Astrocyte (in vitro differentiated cells and primary cell): ENCODE measurements at regions not wholly inside any gene's neighbourhood (a gene's known extent, or its start where the extent isn't known, plus 50 kb on each side); places are given as distances from the start of the nearest gene placed in this dataset.

Experiments
- DNase-seq: peaks from one replicate; pipeline ENCODE4 v3.0.0-alpha.2; 2010; ENCODE audit warnings: low read depth
- FAIRE-seq: peaks from 2 replicates; lab custom pipeline; 2011; peaks lifted over from hg19 to GRCh38; lab: Jason Lieb, UNC
- H2AFZ ChIP-seq: 2 replicates; pipeline ENCODE4 v1.6.0; 2012; ENCODE audit warnings: low read depth, low read length, inconsistent platforms
- H3K27ac ChIP-seq: 2 replicates; pipeline ENCODE4 v1.5.1; 2011; ENCODE audit warnings: low read depth, low read length, inconsistent platforms
- H3K27me3 ChIP-seq: 2 replicates; pipeline ENCODE4 v1.6.0; 2011; ENCODE audit warnings: low read length, inconsistent platforms; ENCODE audit not compliant: insufficient read depth
- H3K36me3 ChIP-seq: 2 replicates; pipeline ENCODE4 v1.5.1; 2011; ENCODE audit warnings: low read length, inconsistent platforms; ENCODE audit not compliant: insufficient read depth
- H3K4me1 ChIP-seq: 2 replicates; pipeline ENCODE4 v1.5.1; 2011; ENCODE audit warnings: low read length, inconsistent platforms; ENCODE audit not compliant: insufficient read depth
- H3K4me2 ChIP-seq: 2 replicates; pipeline ENCODE4 v1.6.0; 2012; ENCODE audit warnings: low read length, inconsistent platforms
- H3K4me3 ChIP-seq: 2 replicates; pipeline ENCODE4 v1.5.1; 2011; ENCODE audit warnings: low read depth, mild to moderate bottlenecking, low read length, inconsistent platforms; ENCODE audit not compliant: insufficient read depth
- H3K79me2 ChIP-seq: 2 replicates; pipeline ENCODE4 v1.6.0; 2012; ENCODE audit warnings: mild to moderate bottlenecking, low read length, inconsistent platforms; ENCODE audit not compliant: insufficient read depth
- H3K9ac ChIP-seq: 2 replicates; pipeline ENCODE4 v1.6.0; 2012; ENCODE audit warnings: mild to moderate bottlenecking, low read length, inconsistent platforms
- H3K9me3 ChIP-seq: 2 replicates; pipeline ENCODE4 v1.5.1; 2012; ENCODE audit warnings: low read depth, mild to moderate bottlenecking, low read length, inconsistent platforms; ENCODE audit not compliant: insufficient read depth
- H4K20me1 ChIP-seq: 2 replicates; pipeline ENCODE4 v1.6.0; 2012; ENCODE audit warnings: low read length, inconsistent platforms; ENCODE audit not compliant: insufficient read depth
- H3K27ac Mint-ChIP-seq: one replicate; pipeline ENCODE4 v1.8.0; 2021; ENCODE audit warnings: mild to moderate bottlenecking, mixed read lengths; ENCODE audit not compliant: unreplicated experiment
- H3K27me3 Mint-ChIP-seq: one replicate; pipeline ENCODE4 v1.8.0; 2021; ENCODE audit warnings: low read depth, mixed read lengths; ENCODE audit not compliant: unreplicated experiment
- H3K36me3 Mint-ChIP-seq: one replicate; pipeline ENCODE4 v1.8.0; 2021; ENCODE audit warnings: low read depth, mixed read lengths; ENCODE audit not compliant: unreplicated experiment
- H3K4me1 Mint-ChIP-seq: one replicate; pipeline ENCODE4 v1.8.0; 2021; ENCODE audit warnings: low read depth, mixed read lengths; ENCODE audit not compliant: unreplicated experiment
- H3K4me3 Mint-ChIP-seq: one replicate; pipeline ENCODE4 v1.8.0; 2021; ENCODE audit warnings: mild to moderate bottlenecking, moderate library complexity, mixed read lengths; ENCODE audit not compliant: unreplicated experiment
- H3K9me3 Mint-ChIP-seq: one replicate; pipeline ENCODE4 v1.8.0; 2021; ENCODE audit warnings: mild to moderate bottlenecking, mixed read lengths; ENCODE audit not compliant: unreplicated experiment
- CTCF ChIP-seq: IDR thresholded peaks from 2 replicates; pipeline ENCODE4 v1.5.1; 2011; ENCODE audit warnings: low read depth, mild to moderate bottlenecking, inconsistent platforms, low read length, moderate library complexity; ENCODE audit not compliant: insufficient read depth
- EZH2 ChIP-seq: IDR thresholded peaks from 2 replicates; pipeline ENCODE4 v1.6.1; 2012; ENCODE audit warnings: mild to moderate bottlenecking, low read length, inconsistent platforms; ENCODE audit not compliant: insufficient read depth

DNA sequence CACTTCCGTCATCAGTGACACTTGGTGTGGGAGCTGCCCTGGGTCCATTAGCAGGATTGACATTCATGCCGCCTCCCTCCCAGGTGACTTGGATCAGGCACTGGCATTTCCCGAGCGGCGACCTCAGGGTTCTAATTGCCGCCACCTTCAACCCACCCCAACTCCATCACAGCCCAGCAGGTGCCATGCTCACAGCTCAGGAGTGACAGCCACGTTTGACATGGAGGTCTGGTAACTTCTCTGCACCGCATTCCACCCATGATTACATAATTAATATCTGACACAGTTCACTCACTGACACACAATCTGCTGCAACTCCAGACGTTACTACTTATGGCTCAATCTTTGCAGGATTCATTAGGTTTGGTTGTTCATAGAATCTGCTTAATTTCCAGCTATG is 450.9 kb upstream of the MYT1L start:
- no peak for DNase-seq
- TF ChIP-seq EZH2 (no peak), CTCF (no peak)
- no peaks in the 10 kb centered on the region for H3K4me1 ChIP-seq
- H3K9me3 ChIP-seq = peaks cover 28% of the 10 kb centered on the region
- no peak overlapping the region for H3K4me2 ChIP-seq
- Mint-ChIP-seq H3K27me3 (peaks cover 54% of the 10 kb centered on the region), H3K27ac (no peak overlapping the region), H3K4me1 (no peaks in the 10 kb centered on the region), H3K4me3 (no peak overlapping the region), H3K36me3 (peaks cover 4% of the 10 kb centered on the region), H3K9me3 (peaks cover 20% of the 10 kb centered on the region)
- H3K27ac ChIP-seq = no peak overlapping the region
- H2AFZ ChIP-seq = no peak overlapping the region
- no peaks in the 10 kb centered on the region for H3K36me3 ChIP-seq
- no peak overlapping the region for H3K9ac ChIP-seq
- H3K27me3 ChIP-seq = no peaks in the 10 kb centered on the region
- no peak overlapping the region for H3K4me3 ChIP-seq
- no peaks in the 10 kb centered on the region for H3K79me2 ChIP-seq
- no peak for FAIRE-seq
- H4K20me1 ChIP-seq = no peaks in the 10 kb centered on the region

- peaks cover 60% of the 10 kb centered on the region for H3K27me3 Mint-ChIP-seq
- H3K27ac ChIP-seq = no peak overlapping the region
- peaks cover 4% of the 10 kb centered on the region for H3K36me3 Mint-ChIP-seq
- FAIRE-seq (no peak), DNase-seq (no peak)
- no peak overlapping the region for H3K4me2 ChIP-seq
- TF ChIP-seq EZH2 = no peak
- H3K36me3 ChIP-seq = no peaks in the 10 kb centered on the region
- no peak overlapping the region for H3K9ac ChIP-seq
- H3K9me3 ChIP-seq = peaks cover 22% of the 10 kb centered on the region
- no peaks in the 10 kb centered on the region for H4K20me1 ChIP-seq
- no peaks in the 10 kb centered on the region for H3K4me1 ChIP-seq
- H2AFZ ChIP-seq = no peak overlapping the region
- no peaks in the 10 kb centered on the region for H3K27me3 ChIP-seq
- no peak overlapping the region for H3K4me3 Mint-ChIP-seq
- no peak overlapping the region for H3K4me3 ChIP-seq
- H3K27ac Mint-ChIP-seq = no peak overlapping the region
- H3K9me3 Mint-ChIP-seq = peaks cover 20% of the 10 kb centered on the region
- no peaks in the 10 kb centered on the region for H3K79me2 ChIP-seq
- H3K4me1 Mint-ChIP-seq = no peaks in the 10 kb centered on the region
These were observed 448.7 kb upstream of the MYT1L start for GRCh38 chr2:2779727-2780126.

DNA sequence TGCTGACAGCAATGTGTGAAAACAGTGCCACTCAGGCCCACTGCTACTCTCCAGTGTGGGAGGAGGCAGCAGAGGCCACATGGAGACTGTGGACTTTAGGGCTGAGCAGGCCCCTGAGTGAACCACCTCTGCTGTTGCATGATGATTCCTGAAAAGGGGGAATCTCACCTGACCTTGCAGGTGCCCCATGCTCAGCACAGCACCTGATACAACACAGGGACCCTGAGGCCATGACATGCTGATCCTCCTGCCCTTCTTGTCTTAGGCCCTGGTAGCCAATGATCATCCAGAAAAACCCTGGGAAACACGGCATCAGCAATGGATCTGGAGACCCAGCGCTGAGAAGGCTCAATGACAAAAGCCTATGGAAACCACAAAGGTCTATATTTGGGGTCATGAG is 446.8 kb upstream of the MYT1L start:
- Mint-ChIP-seq H3K27ac (no peak overlapping the region), H3K4me1 (no peaks in the 10 kb centered on the region), H3K36me3 (no peaks in the 10 kb centered on the region), H3K9me3 (peaks cover 20% of the 10 kb centered on the region), H3K27me3 (peaks cover 56% of the 10 kb centered on the region), H3K4me3 (no peak overlapping the region)
- Histone ChIP-seq H3K4me1 (no peaks in the 10 kb centered on the region), H4K20me1 (no peaks in the 10 kb centered on the region), H3K9me3 (peaks cover 26% of the 10 kb centered on the region), H3K27ac (no peak overlapping the region), H3K4me2 (no peak overlapping the region), H3K79me2 (no peaks in the 10 kb centered on the region), H3K27me3 (no peaks in the 10 kb centered on the region), H2AFZ (no peak overlapping the region), H3K9ac (no peak overlapping the region), H3K4me3 (no peak overlapping the region), H3K36me3 (no peaks in the 10 kb centered on the region)
- TF ChIP-seq EZH2 (no peak), CTCF (no peak)
- no peak for DNase-seq
- FAIRE-seq = no peak
